Neural cell (in vitro differentiated cells): ENCODE measurements at regions not wholly inside any gene's neighbourhood (a gene's known extent, or its start where the extent isn't known, plus 50 kb on each side); places are given as distances from the start of the nearest gene placed in this dataset.

ENCODE experiments used
- CTCF ChIP-seq: fragments of 450-650 bp; IDR thresholded peaks from 2 replicates; pipeline ENCODE4 v1.5.1; 2014; ENCODE audit warnings: antibody characterized with exemption, mild to moderate bottlenecking, moderate library complexity; ENCODE audit not compliant: poor library complexity, severe bottlenecking
- EP300 ChIP-seq: fragments of 450-650 bp; conservative IDR thresholded peaks from 2 replicates; pipeline ENCODE4 v1.6.1; 2014; ENCODE audit warnings: antibody characterized with exemption, mild to moderate bottlenecking, moderate library complexity; ENCODE audit not compliant: poor library complexity, severe bottlenecking
- MXI1 ChIP-seq: fragments of 450-650 bp; conservative IDR thresholded peaks from 2 replicates; pipeline ENCODE4 v1.6.1; 2014; ENCODE audit warnings: antibody characterized with exemption, mild to moderate bottlenecking; ENCODE audit not compliant: poor library complexity, severe bottlenecking
- POLR2AphosphoS5 ChIP-seq: IDR thresholded peaks from 2 replicates; pipeline ENCODE4 v1.6.1; 2012
- RAD21 ChIP-seq: fragments of 450-650 bp; conservative IDR thresholded peaks from 2 replicates; pipeline ENCODE4 v1.6.1; 2014; ENCODE audit warnings: antibody characterized with exemption, mild to moderate bottlenecking, moderate library complexity
- REST ChIP-seq: IDR thresholded peaks from 2 replicates; pipeline ENCODE4 v1.6.1; 2012; ENCODE audit warnings: borderline replicate concordance
- TAF1 ChIP-seq: IDR thresholded peaks from 2 replicates; pipeline ENCODE4 v1.6.1; 2012; ENCODE audit warnings: low read depth

GRCh38 chr21:22703521-22703920 is 1705.3 kb downstream of the NCAM2 start:
- TF ChIP-seq CTCF (no peak), TAF1 (no peak), RAD21 (no peak), POLR2AphosphoS5 (no peak), MXI1 (no peak), REST (no peak), EP300 (no peak)
